K562 (cell line): ENCODE measurements at regions not wholly inside any gene's neighbourhood (a gene's known extent, or its start where the extent isn't known, plus 50 kb on each side); places are given as distances from the start of the nearest gene placed in this dataset.

Experiments used
- ATF1 ChIP-seq, 2 experiments: fragments of 450-650 bp in 1 of 2; IDR thresholded peaks; 2 replicates each; pipeline ENCODE4 v1.6.1; 2016; ENCODE audit warnings: missing compliant biosample characterization in 1 of 2, missing genetic modification characterization in 1 of 2
- GATAD2A ChIP-seq: fragments of 450-650 bp; IDR thresholded peaks from 2 replicates; pipeline ENCODE4 v1.6.1; 2017
- HCFC1 ChIP-seq: IDR thresholded peaks from 2 replicates; pipeline ENCODE4 v1.6.1; 2012; ENCODE audit warnings: low read depth, low read length, improper control_type of control experiment
- JUNB ChIP-seq: fragments of 450-650 bp; formaldehyde crosslinking; conservative IDR thresholded peaks from 2 replicates; pipeline ENCODE4 v1.4.0; 2020; ENCODE audit warnings: mild to moderate bottlenecking
- POLR2A ChIP-seq: fragments of 450-650 bp; conservative IDR thresholded peaks from 2 replicates; pipeline ENCODE4 v1.6.1; 2016
- SOX6 ChIP-seq: fragments of 450-650 bp; IDR thresholded peaks from 2 replicates; pipeline ENCODE4 v1.6.1; 2014; ENCODE audit warnings: mild to moderate bottlenecking
- ZNF766 ChIP-seq: fragments of 200-800 bp; sonication (Bioruptor generic); conservative IDR thresholded peaks from 2 replicates; pipeline ENCODE4 v1.6.1; 2016; ENCODE audit warnings: missing genetic modification characterization, missing compliant biosample characterization
- TF ChIP-seq, protein P1 (sequence below): fragments of 150-350 bp; conservative IDR thresholded peaks from 2 replicates; pipeline ENCODE4 v1.6.1; 2014; ENCODE audit warnings: low read length
- TF ChIP-seq, protein P2 (sequence below), 3 experiments: IDR thresholded peaks in 2 of 3; conservative IDR thresholded peaks in 1 of 3; 2 replicates each; pipeline ENCODE4 v1.5.1; 2011 to 2012; ENCODE audit warnings: low read length in 3 of 3, mild to moderate bottlenecking in 3 of 3, control low read depth in 2 of 3, improper control_type of control experiment in 1 of 3, inconsistent platforms in 1 of 3, low read depth in 1 of 3, mixed read lengths in 1 of 3, moderate library complexity in 1 of 3; ENCODE audit not compliant: insufficient read depth in 2 of 3

DNA sequence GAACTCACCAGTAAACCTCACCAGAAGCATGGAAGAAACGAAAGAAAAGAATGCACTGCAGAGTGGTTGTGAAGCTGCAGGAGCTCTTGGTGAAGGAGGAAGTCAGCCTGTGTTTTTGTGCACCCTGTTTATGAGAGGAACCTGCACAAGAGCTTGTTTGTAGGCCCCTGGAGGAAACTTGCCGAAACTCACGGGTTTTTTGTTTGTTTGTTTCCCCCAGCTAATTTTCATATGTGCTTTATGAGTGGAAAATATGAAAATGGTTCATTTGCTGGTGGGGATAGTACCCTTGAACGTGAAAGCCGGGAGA is 222.7 kb downstream of the C16orf95 start:
- no peak for TF ChIP-seq ZNF766 (CRISPR knock-in tag)
- TF ChIP-seq, protein P1, sequence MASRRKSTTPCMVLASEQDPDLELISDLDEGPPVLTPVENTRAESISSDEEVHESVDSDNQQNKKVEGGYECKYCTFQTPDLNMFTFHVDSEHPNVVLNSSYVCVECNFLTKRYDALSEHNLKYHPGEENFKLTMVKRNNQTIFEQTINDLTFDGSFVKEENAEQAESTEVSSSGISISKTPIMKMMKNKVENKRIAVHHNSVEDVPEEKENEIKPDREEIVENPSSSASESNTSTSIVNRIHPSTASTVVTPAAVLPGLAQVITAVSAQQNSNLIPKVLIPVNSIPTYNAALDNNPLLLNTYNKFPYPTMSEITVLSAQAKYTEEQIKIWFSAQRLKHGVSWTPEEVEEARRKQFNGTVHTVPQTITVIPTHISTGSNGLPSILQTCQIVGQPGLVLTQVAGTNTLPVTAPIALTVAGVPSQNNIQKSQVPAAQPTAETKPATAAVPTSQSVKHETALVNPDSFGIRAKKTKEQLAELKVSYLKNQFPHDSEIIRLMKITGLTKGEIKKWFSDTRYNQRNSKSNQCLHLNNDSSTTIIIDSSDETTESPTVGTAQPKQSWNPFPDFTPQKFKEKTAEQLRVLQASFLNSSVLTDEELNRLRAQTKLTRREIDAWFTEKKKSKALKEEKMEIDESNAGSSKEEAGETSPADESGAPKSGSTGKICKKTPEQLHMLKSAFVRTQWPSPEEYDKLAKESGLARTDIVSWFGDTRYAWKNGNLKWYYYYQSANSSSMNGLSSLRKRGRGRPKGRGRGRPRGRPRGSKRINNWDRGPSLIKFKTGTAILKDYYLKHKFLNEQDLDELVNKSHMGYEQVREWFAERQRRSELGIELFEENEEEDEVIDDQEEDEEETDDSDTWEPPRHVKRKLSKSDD = no peak
- TF ChIP-seq GATAD2A = no peak
- TF ChIP-seq, protein P2, sequence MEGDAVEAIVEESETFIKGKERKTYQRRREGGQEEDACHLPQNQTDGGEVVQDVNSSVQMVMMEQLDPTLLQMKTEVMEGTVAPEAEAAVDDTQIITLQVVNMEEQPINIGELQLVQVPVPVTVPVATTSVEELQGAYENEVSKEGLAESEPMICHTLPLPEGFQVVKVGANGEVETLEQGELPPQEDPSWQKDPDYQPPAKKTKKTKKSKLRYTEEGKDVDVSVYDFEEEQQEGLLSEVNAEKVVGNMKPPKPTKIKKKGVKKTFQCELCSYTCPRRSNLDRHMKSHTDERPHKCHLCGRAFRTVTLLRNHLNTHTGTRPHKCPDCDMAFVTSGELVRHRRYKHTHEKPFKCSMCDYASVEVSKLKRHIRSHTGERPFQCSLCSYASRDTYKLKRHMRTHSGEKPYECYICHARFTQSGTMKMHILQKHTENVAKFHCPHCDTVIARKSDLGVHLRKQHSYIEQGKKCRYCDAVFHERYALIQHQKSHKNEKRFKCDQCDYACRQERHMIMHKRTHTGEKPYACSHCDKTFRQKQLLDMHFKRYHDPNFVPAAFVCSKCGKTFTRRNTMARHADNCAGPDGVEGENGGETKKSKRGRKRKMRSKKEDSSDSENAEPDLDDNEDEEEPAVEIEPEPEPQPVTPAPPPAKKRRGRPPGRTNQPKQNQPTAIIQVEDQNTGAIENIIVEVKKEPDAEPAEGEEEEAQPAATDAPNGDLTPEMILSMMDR (IDR thresholded peaks at IDR 0.05 in 2 of 3, conservative IDR thresholded peaks at IDR 0.05 in 1 of 3; ENCODE audit: insufficient read depth in 2 of 3, low read depth in 1 of 3, low read length in 3 of 3) = no peak
- TF ChIP-seq HCFC1 = no peak
- TF ChIP-seq ATF1 (CRISPR knock-in tag; IDR thresholded peaks at IDR 0.05) = no peak
- TF ChIP-seq ATF1 (tag; IDR thresholded peaks at IDR 0.05) = no peak
- no peak for TF ChIP-seq JUNB (CRISPR knock-in tag)
- no peak for TF ChIP-seq SOX6
- TF ChIP-seq POLR2A = no peak
